ENCODE measurements at regions not wholly inside any gene's neighbourhood (a gene's known extent, or its start where the extent isn't known, plus 50 kb on each side); places are given as distances from the start of the nearest gene placed in this dataset.

DNA sequence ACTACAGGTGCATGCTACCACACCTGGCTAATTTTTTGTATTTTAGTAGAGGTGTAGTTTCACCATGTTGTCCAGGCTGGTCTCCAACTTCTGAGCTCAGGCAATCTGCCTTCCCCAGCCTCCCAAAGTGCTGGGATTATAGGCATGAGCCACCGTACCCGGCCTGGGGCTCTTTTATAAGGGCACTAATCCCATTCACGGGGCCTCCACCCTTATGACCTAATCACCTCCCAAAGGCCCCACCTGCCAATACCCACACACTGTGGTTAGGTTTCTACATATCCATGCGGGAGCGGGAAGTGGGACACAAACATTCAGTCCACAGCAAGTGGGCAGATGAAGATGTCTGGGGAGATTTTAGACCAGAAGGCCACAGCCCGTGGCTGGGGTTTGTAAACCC is 164.7 kb upstream of the SH3BP4 start:
- Mint-ChIP-seq H3K36me3 (no peaks in the 10 kb centered on the region), H3K9me3 (peaks cover 20% of the 10 kb centered on the region), H3K27me3 (peaks cover 34% of the 10 kb centered on the region), H3K4me1 (no peaks in the 10 kb centered on the region), H3K27ac (no peak overlapping the region), H3K4me3 (no peak overlapping the region)
- no peak for ATAC-seq

DNA sequence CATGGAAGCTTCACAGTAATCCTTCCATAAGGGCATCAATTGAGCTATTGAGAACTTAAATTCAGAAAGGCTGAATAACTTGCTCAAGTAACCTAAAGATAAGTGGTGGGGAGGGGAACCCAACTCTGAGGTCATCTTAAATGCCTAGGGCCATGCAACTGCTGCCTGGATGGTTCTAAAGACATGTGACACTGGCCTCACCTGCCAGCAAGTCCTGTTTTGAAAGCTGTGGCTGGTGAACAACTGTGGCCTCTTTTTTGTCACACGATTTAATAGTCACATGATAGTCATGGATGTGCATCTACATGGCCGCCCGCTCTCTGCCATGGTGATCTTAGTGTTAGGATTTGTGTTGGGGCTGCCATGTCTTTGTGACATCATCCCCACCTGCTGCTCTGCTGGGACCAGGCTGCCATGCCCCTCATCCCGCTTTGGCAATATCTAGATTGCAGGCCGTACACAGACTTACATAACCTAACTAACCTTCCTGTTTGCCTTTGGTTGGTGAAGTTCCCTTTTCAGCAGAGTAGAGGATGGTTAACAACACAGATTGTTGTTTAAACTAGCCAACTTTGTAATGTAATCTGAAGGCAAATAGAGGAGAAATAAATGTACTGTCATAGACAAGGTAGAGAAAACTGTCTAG is 177.9 kb upstream of the SH3BP4 start:
- Mint-ChIP-seq H3K4me1 (no peaks in the 10 kb centered on the region), H3K27ac (no peak overlapping the region), H3K9me3 (no peaks in the 10 kb centered on the region), H3K27me3 (peaks cover 48% of the 10 kb centered on the region), H3K36me3 (no peaks in the 10 kb centered on the region), H3K4me3 (no peak overlapping the region)
- no peak for ATAC-seq

DNA sequence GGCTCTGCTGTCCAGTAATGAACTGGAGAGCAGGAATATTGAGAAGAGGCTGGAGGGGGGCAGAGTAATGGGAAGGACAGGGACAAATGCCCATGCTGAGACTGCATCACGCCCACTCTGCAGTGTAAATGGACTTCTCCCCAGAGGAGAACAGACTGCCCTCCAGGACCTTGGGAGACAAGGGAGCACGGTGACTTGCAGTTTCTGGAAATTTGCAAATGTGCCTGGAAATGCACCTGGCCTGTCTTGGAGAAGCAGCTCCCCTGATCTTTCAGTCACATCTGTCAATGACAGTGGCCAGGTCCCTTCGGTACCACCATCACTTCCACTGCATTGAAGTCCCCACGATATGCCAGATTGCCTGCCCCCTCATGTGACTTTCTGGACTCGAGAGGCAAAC is 178.7 kb upstream of the SH3BP4 start:
- Mint-ChIP-seq H3K4me3 (no peak overlapping the region), H3K9me3 (no peaks in the 10 kb centered on the region), H3K27ac (no peak overlapping the region), H3K36me3 (no peaks in the 10 kb centered on the region), H3K27me3 (peaks cover 51% of the 10 kb centered on the region), H3K4me1 (no peaks in the 10 kb centered on the region)
- no peak for ATAC-seq

DNA sequence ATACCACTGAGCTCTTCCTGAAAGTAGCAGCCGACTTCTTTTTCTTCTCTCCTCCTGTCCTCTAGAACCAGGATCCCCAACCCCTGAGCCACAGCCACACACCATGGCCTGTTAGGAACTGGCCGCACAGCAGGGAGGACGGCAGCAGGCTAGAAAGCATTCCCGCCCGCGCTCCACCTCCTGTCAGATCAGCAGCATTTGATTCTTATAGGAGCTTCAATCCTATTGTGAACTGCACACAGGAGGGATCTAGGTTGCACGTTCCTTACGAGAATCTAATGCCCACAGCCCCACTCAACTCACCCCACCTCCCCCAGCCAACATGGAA is 179.1 kb upstream of the SH3BP4 start:
- H3K4me1 Mint-ChIP-seq = no peaks in the 10 kb centered on the region
- ATAC-seq = no peak
- H3K27ac Mint-ChIP-seq = no peak overlapping the region
- no peaks in the 10 kb centered on the region for H3K9me3 Mint-ChIP-seq
- no peak overlapping the region for H3K4me3 Mint-ChIP-seq
- H3K27me3 Mint-ChIP-seq = peaks cover 51% of the 10 kb centered on the region
- no peaks in the 10 kb centered on the region for H3K36me3 Mint-ChIP-seq

DNA sequence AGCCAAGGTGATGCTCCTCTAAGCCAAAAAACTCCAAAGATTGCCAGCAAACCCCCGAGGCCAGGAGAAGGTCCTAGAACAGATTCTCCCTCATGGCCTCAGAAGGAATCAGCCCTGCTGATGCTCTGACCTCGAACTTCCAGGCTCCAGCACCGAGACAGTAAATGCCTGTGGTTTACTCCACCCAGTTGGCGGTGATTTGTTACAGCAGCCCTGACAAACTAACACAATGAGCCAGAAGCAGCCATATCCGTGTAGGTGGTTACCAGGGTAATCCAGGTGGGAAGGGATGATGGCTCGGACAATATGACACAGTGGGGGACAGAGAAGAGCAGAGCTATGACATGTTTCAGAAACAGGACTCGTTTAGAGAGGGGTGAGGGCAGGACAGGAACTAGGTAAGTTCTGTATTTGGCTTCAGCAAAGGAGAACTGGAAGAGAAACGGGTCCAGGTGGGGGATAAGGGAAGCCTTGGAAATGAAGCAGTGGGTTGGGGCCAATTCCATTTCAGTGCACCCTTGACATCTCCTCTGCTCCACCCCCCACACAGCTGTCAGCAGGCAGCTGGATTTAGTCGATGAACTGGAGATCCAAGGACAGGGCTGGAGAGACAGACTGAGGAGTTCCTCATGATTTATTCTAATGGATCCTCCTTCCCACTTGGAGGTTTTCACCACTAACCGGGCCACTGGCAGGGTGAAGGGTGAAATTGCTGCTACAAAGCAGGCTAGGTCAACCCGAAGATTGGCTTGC is 179.7 kb upstream of the SH3BP4 start:
- no peak overlapping the region for H3K27ac Mint-ChIP-seq
- no peaks in the 10 kb centered on the region for H3K36me3 Mint-ChIP-seq
- peaks cover 52% of the 10 kb centered on the region for H3K27me3 Mint-ChIP-seq
- no peak overlapping the region for H3K4me3 Mint-ChIP-seq
- no peaks in the 10 kb centered on the region for H3K9me3 Mint-ChIP-seq
- ATAC-seq = no peak
- H3K4me1 Mint-ChIP-seq = no peaks in the 10 kb centered on the region

DNA sequence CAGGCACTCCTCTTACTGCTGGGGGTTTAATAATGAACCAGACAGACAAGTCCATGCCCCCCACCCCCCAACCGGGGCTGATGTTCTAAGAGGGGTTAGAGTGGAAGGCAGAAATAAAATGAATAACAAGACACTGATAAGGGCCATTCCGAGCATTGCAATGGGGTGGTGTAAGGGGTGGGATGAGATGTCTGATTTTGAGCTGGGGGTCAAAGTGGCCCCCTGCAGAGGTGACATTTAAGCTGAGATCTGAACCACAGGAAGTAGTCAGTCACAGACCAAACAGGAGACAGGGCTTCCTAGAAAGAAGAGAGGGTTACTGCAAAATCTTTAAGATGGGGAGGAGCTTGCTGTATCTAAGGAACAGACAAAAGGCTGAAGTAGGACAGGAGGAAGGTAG is 180.6 kb upstream of the SH3BP4 start:
- H3K27ac Mint-ChIP-seq = no peak overlapping the region
- no peaks in the 10 kb centered on the region for H3K36me3 Mint-ChIP-seq
- no peaks in the 10 kb centered on the region for H3K9me3 Mint-ChIP-seq
- no peak overlapping the region for H3K4me3 Mint-ChIP-seq
- H3K4me1 Mint-ChIP-seq = no peaks in the 10 kb centered on the region
- no peak for ATAC-seq
- H3K27me3 Mint-ChIP-seq = peaks cover 47% of the 10 kb centered on the region

DNA sequence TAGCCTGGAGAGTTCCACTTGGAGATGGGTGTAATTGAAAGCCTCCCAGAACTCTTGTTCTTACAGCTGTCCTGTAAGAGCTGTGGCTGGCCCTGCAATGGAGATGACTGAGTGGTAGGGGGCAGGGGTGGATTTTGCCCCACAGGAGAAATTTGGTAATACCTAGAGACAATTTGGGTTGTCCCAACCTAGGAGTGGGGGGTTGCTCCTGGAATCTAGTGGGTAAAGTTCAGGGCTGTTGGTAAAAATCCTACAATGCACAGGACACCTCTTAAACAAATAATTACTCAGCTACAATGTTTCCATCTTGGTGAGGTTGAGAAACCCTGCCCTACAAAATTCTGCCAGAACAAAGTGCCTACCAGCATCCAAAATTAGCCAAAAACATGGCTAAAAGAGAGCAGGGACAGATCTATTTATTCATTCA is 181.1 kb upstream of the SH3BP4 start:
- Mint-ChIP-seq H3K4me3 (no peak overlapping the region), H3K27ac (no peak overlapping the region), H3K9me3 (no peaks in the 10 kb centered on the region), H3K4me1 (no peaks in the 10 kb centered on the region), H3K36me3 (no peaks in the 10 kb centered on the region), H3K27me3 (peaks cover 49% of the 10 kb centered on the region)
- ATAC-seq = no peak

DNA sequence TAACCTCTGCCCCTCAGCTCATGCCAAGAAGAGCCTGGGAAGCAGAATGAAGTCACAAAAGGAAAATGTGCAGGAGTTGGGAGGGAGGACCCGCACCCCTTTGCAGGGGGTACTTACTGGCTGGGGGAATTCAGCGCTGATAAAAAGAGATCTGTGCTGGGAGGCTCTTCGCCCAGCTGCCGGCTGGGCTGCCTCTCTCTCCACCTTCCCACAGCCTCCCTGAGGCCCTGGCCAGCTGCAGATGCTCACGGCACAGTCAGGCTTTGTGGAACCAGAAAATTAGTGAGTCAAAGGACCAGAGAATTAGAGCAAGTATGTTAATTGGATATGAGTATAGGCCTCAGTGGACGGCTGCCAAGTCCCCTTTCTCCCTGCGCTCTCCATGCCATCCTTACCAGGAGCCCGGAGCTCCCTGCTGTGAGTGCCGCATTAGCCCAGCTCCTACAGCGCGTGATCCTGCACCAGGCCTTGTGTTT is 181.7 kb upstream of the SH3BP4 start:
- Mint-ChIP-seq H3K4me1 (no peaks in the 10 kb centered on the region), H3K27me3 (peaks cover 55% of the 10 kb centered on the region), H3K9me3 (no peaks in the 10 kb centered on the region), H3K27ac (no peak overlapping the region), H3K4me3 (no peak overlapping the region), H3K36me3 (no peaks in the 10 kb centered on the region)
- ATAC-seq = peak; percentile 18

DNA sequence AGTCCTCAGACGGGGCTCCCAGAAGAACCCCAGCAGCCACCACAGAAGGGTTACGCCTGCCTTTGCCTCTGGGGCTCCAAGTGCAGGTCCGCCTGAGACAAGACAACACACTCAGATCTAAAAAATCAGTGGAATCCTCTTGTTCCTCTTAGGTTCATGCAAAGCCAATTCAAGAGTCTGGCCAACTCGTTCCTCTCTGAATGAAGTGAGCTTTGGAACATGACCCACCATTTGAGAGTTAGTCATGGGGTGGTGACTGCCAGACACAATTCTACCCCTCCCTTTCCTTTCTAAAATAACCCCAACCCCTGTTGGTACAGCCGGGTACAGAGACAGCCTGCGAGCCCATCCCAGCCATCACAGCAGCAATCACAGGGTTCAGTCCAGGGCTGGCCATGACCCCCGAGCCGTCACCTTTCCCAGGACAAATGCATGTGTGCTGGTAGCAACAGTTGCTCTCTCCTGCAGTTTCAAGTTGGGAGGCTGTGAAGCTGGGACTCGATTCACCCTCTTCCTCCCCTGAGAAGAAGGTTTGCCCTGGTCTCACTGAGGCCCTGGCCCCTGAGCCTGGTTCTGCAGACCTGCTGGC is 183.1 kb upstream of the SH3BP4 start:
- no peaks in the 10 kb centered on the region for H3K36me3 Mint-ChIP-seq
- no peak overlapping the region for H3K4me3 Mint-ChIP-seq
- H3K27ac Mint-ChIP-seq = no peak overlapping the region
- H3K4me1 Mint-ChIP-seq = no peaks in the 10 kb centered on the region
- ATAC-seq = no peak
- peaks cover 59% of the 10 kb centered on the region for H3K27me3 Mint-ChIP-seq
- no peaks in the 10 kb centered on the region for H3K9me3 Mint-ChIP-seq

DNA sequence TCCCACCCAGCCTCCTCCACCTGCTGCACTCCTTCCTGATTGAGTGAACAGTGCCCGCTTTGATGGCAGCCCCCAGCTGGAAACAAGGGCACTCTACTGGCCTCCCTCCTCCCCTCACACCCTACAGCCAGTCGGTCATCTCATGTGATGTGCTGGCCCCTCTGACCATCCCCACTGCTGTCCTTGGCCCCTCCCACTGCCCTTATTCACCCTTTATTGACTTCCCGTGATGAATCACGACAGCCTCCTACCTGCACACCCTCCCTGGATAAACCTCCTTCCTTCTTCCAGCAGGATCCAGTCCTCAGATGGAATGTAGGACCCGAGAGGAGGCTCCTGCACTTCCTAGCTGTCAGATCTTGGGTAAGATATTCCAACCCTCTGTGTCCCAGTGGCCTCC is 186.5 kb upstream of the SH3BP4 start:
- Mint-ChIP-seq H3K36me3 (no peaks in the 10 kb centered on the region), H3K9me3 (peaks cover 4% of the 10 kb centered on the region), H3K27ac (no peak overlapping the region), H3K4me1 (no peaks in the 10 kb centered on the region), H3K4me3 (no peak overlapping the region), H3K27me3 (peaks cover 38% of the 10 kb centered on the region)
- no peak for ATAC-seq

DNA sequence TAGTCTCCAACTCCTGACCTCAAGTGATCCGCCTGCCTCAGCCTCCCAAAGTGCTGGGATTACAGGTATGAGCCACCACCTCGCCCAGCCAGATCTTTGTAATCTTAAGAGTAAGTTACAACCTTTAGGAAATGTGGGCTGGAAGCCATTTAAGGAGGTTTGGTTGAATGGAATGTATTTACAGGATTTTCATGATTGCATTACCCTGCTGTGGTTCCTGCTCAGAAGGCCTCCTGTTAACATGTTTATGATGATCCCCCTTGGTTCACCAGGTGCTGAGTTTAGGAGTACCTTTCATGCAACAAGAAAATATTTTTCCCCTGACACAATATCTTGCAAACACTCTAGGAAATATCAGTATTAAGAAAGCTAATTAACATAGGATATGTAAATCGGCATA is 187.4 kb upstream of the SH3BP4 start:
- Mint-ChIP-seq H3K4me1 (no peaks in the 10 kb centered on the region), H3K4me3 (no peak overlapping the region), H3K36me3 (no peaks in the 10 kb centered on the region), H3K27me3 (peaks cover 42% of the 10 kb centered on the region), H3K27ac (no peak overlapping the region), H3K9me3 (peaks cover 10% of the 10 kb centered on the region)
- no peak for ATAC-seq

DNA sequence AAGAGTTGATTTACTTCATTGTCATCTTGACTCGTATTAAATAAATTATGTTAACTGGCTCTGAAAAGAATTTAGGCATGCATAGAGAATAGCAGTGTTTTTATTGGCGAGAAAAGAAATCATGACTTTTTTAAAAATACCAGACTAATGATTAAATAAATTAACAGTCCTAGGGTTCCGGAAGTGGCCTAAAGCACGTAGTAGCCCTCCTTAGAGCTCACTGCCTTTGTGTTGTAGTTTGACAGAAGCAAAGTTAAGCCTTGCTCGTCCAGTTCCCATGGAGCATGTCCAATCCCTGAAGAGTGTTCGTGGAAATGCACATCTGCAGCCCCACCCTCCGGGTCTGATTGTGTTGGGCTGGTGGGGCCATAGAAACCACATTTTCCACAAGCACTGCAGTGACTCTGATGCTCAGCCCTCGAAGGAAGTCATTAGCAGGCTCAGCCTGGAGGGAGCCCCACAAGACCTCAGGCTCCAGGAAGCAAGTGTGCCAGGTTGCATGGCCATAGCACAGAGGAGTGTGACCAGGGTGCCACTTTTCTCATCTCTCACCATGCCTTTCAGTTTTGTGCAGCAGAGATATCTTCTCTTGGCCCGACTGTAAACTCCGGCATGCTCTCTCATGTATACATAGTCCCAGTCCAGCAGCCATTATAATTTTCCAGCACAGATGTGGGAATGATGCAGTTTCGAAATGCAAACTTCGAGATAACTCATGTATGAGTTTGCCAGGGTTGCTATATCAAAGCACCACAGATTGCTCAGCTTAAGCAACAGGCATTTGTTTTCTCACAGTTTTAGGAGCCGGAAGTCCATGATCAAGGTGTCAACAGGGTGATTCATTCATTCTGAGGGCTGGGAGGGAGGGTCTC is 188.6 kb upstream of the SH3BP4 start:
- H3K4me3 Mint-ChIP-seq = no peak overlapping the region
- peaks cover 12% of the 10 kb centered on the region for H3K9me3 Mint-ChIP-seq
- H3K27ac Mint-ChIP-seq = no peak overlapping the region
- H3K27me3 Mint-ChIP-seq = peaks cover 38% of the 10 kb centered on the region
- ATAC-seq = no peak
- no peaks in the 10 kb centered on the region for H3K36me3 Mint-ChIP-seq
- no peaks in the 10 kb centered on the region for H3K4me1 Mint-ChIP-seq

DNA sequence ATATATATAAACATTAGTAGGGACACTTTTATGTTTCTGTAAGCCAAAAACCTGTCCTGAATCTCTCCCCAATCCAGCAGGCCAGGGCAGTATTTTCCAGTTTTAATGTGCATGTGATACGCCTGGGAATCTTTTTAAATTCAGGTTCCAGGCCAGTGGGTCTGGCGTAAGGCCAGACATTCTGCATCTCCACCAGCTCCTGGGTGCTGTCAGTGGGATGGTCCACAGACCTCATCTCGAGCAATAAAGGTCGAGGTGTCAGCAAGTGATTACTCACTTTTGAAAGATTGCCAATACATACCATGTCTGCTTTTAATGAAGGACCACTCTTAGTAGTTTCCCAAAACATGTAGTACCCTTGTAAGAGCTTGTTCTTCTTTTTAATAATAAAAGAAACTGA is 189.9 kb upstream of the SH3BP4 start:
- peaks cover 31% of the 10 kb centered on the region for H3K27me3 Mint-ChIP-seq
- no peak for ATAC-seq
- H3K9me3 Mint-ChIP-seq = peaks cover 15% of the 10 kb centered on the region
- no peak overlapping the region for H3K4me3 Mint-ChIP-seq
- no peaks in the 10 kb centered on the region for H3K4me1 Mint-ChIP-seq
- H3K36me3 Mint-ChIP-seq = no peaks in the 10 kb centered on the region
- no peak overlapping the region for H3K27ac Mint-ChIP-seq

DNA sequence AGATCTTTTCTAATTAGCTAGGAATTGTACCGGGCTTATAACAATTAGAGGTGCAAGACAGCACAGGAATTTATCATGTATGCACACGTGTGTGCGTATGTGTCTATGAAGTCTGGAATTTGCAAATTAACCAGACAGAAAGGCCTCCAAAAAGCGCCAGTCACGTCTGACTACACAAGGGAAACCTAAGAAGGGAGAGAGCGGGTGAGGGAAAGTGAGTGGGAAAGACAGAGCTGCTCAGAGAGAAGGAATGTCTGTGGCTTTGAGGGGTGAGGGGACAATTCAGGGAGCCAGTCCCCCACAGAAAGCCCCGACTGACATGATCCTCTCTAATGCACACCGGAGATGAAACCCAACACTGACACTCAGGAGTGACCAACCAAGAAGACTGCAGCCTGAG is 197.7 kb upstream of the SH3BP4 start:
- no peak for ATAC-seq
- H3K36me3 Mint-ChIP-seq = no peaks in the 10 kb centered on the region
- peaks cover 5% of the 10 kb centered on the region for H3K4me1 Mint-ChIP-seq
- H3K27ac Mint-ChIP-seq = no peak overlapping the region
- H3K4me3 Mint-ChIP-seq = no peak overlapping the region
- H3K27me3 Mint-ChIP-seq = peaks cover 9% of the 10 kb centered on the region
- H3K9me3 Mint-ChIP-seq = peaks cover 5% of the 10 kb centered on the region

DNA sequence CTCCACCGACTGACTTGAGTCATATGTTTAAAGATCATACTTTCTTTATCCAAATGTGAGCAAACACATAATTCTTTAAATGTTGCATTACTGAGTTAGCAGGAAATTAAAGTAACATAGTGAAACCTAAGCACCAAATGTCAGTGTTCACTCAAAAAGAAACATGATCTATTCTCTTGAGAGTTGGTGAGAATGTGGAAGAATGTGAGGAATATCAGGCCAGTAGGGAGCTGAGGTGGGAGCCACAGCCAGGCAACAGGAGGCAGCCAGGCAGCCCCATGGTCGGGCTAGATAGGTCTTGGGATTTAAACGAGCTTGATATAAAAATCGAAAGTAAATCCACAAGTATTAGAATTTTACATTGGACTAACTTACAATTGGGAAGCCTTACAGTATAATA is 198.1 kb upstream of the SH3BP4 start:
- H3K4me1 Mint-ChIP-seq = peaks cover 5% of the 10 kb centered on the region
- ATAC-seq = no peak
- no peak overlapping the region for H3K27ac Mint-ChIP-seq
- H3K36me3 Mint-ChIP-seq = no peaks in the 10 kb centered on the region
- H3K27me3 Mint-ChIP-seq = peaks cover 13% of the 10 kb centered on the region
- H3K4me3 Mint-ChIP-seq = no peak overlapping the region
- H3K9me3 Mint-ChIP-seq = peaks cover 5% of the 10 kb centered on the region
